HEK293 (cell line): ENCODE measurements at regions not wholly inside any gene's neighbourhood (a gene's known extent, or its start where the extent isn't known, plus 50 kb on each side); places are given as distances from the start of the nearest gene placed in this dataset.

Experiments used
- CTCF ChIA-PET: fragments of 350-600 bp; formaldehyde crosslinking; extraction: SDS; loops from one replicate; lab custom pipeline; 2021; ENCODE audit warnings: antibody characterized with exemption; lab: Yijun Ruan, JAX
- POLR2A ChIA-PET: fragments of 300-600 bp; formaldehyde crosslinking; extraction: SDS; loops from one replicate; lab custom pipeline; 2020; ENCODE audit warnings: antibody characterized with exemption, inconsistent platforms; lab: Yijun Ruan, JAX
- H3K27ac ChIP-seq: fragments of 200-500 bp; sonication (Bioruptor generic); 2 replicates; pipeline ENCODE4 v1.5.1; 2014; ENCODE audit warnings: low read depth, low read length, control low read depth, inconsistent platforms; ENCODE audit errors: extremely low read depth
- H3K36me3 ChIP-seq, 2 experiments: fragments of 200-500 bp in 1 of 2; sonication (Bioruptor generic) in 1 of 2; 1 replicate in 1 of 2; 2 replicates in 1 of 2; pipeline ENCODE4 v1.5.1; 2014 to 2017; ENCODE audit warnings: inconsistent platforms in 2 of 2, low read length in 2 of 2; ENCODE audit not compliant: control insufficient read depth in 2 of 2, insufficient read depth in 1 of 2
- H3K4me1 ChIP-seq: fragments of 200-500 bp; sonication (Bioruptor generic); 2 replicates; pipeline ENCODE4 v1.5.1; 2014; ENCODE audit warnings: mild to moderate bottlenecking, low read length, inconsistent platforms; ENCODE audit not compliant: control insufficient read depth, insufficient read depth
- H3K4me3 ChIP-seq: 2 replicates; pipeline ENCODE4 v1.5.1; 2011; ENCODE audit warnings: low read depth, mild to moderate bottlenecking, control low read depth, low read length, moderate library complexity
- H3K9me3 ChIP-seq: fragments of 200-500 bp; sonication (Bioruptor generic); 2 replicates; pipeline ENCODE4 v1.5.1; 2014; ENCODE audit warnings: low read depth, low read length, inconsistent platforms; ENCODE audit not compliant: control insufficient read depth, insufficient read depth
- GLI4 ChIP-seq: fragments of 450-650 bp; formaldehyde crosslinking; IDR thresholded peaks from 2 replicates; pipeline ENCODE4 v1.5.1; 2016; ENCODE audit warnings: missing biosample characterization, missing genetic modification characterization
- MZF1 ChIP-seq: fragments of 450-650 bp; formaldehyde crosslinking; IDR thresholded peaks from 2 replicates; pipeline ENCODE4 v1.5.1; 2017; ENCODE audit warnings: missing biosample characterization, missing genetic modification characterization, borderline replicate concordance
- OSR2 ChIP-seq: fragments of 450-650 bp; formaldehyde crosslinking; IDR thresholded peaks from 2 replicates; pipeline ENCODE4 v1.5.1; 2016; ENCODE audit warnings: missing biosample characterization, missing genetic modification characterization
- REPIN1 ChIP-seq: fragments of 450-650 bp; formaldehyde crosslinking; IDR thresholded peaks from 2 replicates; pipeline ENCODE4 v1.5.1; 2017; ENCODE audit warnings: missing biosample characterization, missing genetic modification characterization, low read depth
- REST ChIP-seq: fragments of 450-650 bp; formaldehyde crosslinking; IDR thresholded peaks from 2 replicates; pipeline ENCODE4 v1.5.1; 2016; ENCODE audit warnings: missing biosample characterization, missing genetic modification characterization
- SALL2 ChIP-seq: fragments of 450-650 bp; formaldehyde crosslinking; IDR thresholded peaks from 2 replicates; pipeline ENCODE4 v1.5.0; 2017; ENCODE audit warnings: missing biosample characterization, mild to moderate bottlenecking, missing genetic modification characterization, borderline replicate concordance
- SCRT1 ChIP-seq: fragments of 450-650 bp; formaldehyde crosslinking; IDR thresholded peaks from 2 replicates; pipeline ENCODE4 v1.5.1; 2016; ENCODE audit warnings: missing biosample characterization, missing genetic modification characterization, borderline replicate concordance
- SP3 ChIP-seq: fragments of 450-650 bp; formaldehyde crosslinking; IDR thresholded peaks from 2 replicates; pipeline ENCODE4 v1.5.1; 2016; ENCODE audit warnings: missing biosample characterization, missing genetic modification characterization
- TRIM28 ChIP-seq: IDR thresholded peaks from 2 replicates; pipeline ENCODE4 v1.6.1; 2011; ENCODE audit warnings: low read length, control low read depth, borderline replicate concordance
- ZBTB17 ChIP-seq: fragments of 450-650 bp; formaldehyde crosslinking; IDR thresholded peaks from 2 replicates; pipeline ENCODE4 v1.5.1; 2016; ENCODE audit warnings: missing biosample characterization, missing genetic modification characterization
- ZBTB20 ChIP-seq: fragments of 450-650 bp; formaldehyde crosslinking; IDR thresholded peaks from 2 replicates; pipeline ENCODE4 v1.5.1; 2016; ENCODE audit warnings: missing biosample characterization, missing genetic modification characterization
- ZBTB21 ChIP-seq: fragments of 450-650 bp; formaldehyde crosslinking; IDR thresholded peaks from 2 replicates; pipeline ENCODE4 v1.5.1; 2017; ENCODE audit warnings: missing biosample characterization, missing genetic modification characterization
- ZBTB6 ChIP-seq: fragments of 450-650 bp; formaldehyde crosslinking; IDR thresholded peaks from 2 replicates; pipeline ENCODE4 v1.5.1; 2017; ENCODE audit warnings: missing biosample characterization, missing genetic modification characterization
- ZBTB7A ChIP-seq: fragments of 450-650 bp; formaldehyde crosslinking; IDR thresholded peaks from 2 replicates; pipeline ENCODE4 v1.5.1; 2016; ENCODE audit warnings: low read depth, missing biosample characterization, missing genetic modification characterization
- ZEB2 ChIP-seq: fragments of 450-650 bp; formaldehyde crosslinking; IDR thresholded peaks from 2 replicates; pipeline ENCODE4 v1.5.1; 2016; ENCODE audit warnings: missing biosample characterization, missing genetic modification characterization
- ZNF19 ChIP-seq: fragments of 450-650 bp; formaldehyde crosslinking; IDR thresholded peaks from 2 replicates; pipeline ENCODE4; 2016; ENCODE audit warnings: missing biosample characterization, missing genetic modification characterization, low read depth
- ZNF223 ChIP-seq: fragments of 450-650 bp; formaldehyde crosslinking; IDR thresholded peaks from 2 replicates; pipeline ENCODE4 v1.5.1; 2016; ENCODE audit warnings: missing biosample characterization, missing genetic modification characterization
- ZNF274 ChIP-seq, 2 experiments: fragments of 200-500 bp in 1 of 2; fragments of 450-650 bp in 1 of 2; sonication (Bioruptor generic) in 1 of 2; formaldehyde crosslinking in 1 of 2; IDR thresholded peaks; 2 replicates each; pipeline versions ENCODE4 v1.5.1 to v1.6.1; 2014 to 2016; ENCODE audit warnings: borderline replicate concordance in 1 of 2, inconsistent platforms in 1 of 2, low read length in 1 of 2, missing biosample characterization in 1 of 2, missing genetic modification characterization in 1 of 2
- ZNF311 ChIP-seq: fragments of 450-650 bp; formaldehyde crosslinking; IDR thresholded peaks from 2 replicates; pipeline ENCODE4 v1.5.1; 2017; ENCODE audit warnings: missing biosample characterization, missing genetic modification characterization, borderline replicate concordance
- ZNF324 ChIP-seq: fragments of 450-650 bp; formaldehyde crosslinking; IDR thresholded peaks from 2 replicates; pipeline ENCODE4 v1.5.1; 2016; ENCODE audit warnings: missing biosample characterization, missing genetic modification characterization
- ZNF350 ChIP-seq: fragments of 450-650 bp; formaldehyde crosslinking; IDR thresholded peaks from 2 replicates; pipeline ENCODE4 v1.5.0; 2017; ENCODE audit warnings: missing biosample characterization, mild to moderate bottlenecking, missing genetic modification characterization
- ZNF398 ChIP-seq: fragments of 450-650 bp; formaldehyde crosslinking; IDR thresholded peaks from 2 replicates; pipeline ENCODE4 v1.5.1; 2017; ENCODE audit warnings: missing biosample characterization, missing genetic modification characterization
- ZNF433 ChIP-seq: fragments of 450-650 bp; formaldehyde crosslinking; IDR thresholded peaks from 2 replicates; pipeline ENCODE4 v1.5.1; 2016; ENCODE audit warnings: missing biosample characterization, missing genetic modification characterization, low read depth
- ZNF449 ChIP-seq: fragments of 450-650 bp; formaldehyde crosslinking; IDR thresholded peaks from 2 replicates; pipeline ENCODE4 v1.5.1; 2017; ENCODE audit warnings: missing biosample characterization, mild to moderate bottlenecking, missing genetic modification characterization, moderate library complexity
- ZNF549 ChIP-seq: fragments of 450-650 bp; IDR thresholded peaks from 2 replicates; pipeline ENCODE4 v1.5.1; 2018; ENCODE audit warnings: missing biosample characterization, missing genetic modification characterization, mild to moderate bottlenecking, inconsistent platforms, moderate library complexity
- ZNF561 ChIP-seq: fragments of 450-650 bp; IDR thresholded peaks from 2 replicates; pipeline ENCODE4 v1.5.1; 2018; ENCODE audit warnings: missing biosample characterization, missing genetic modification characterization, borderline replicate concordance
- ZNF624 ChIP-seq: fragments of 450-650 bp; formaldehyde crosslinking; IDR thresholded peaks from 2 replicates; pipeline ENCODE4 v1.5.1; 2017; ENCODE audit warnings: missing biosample characterization, missing genetic modification characterization
- ZNF701 ChIP-seq: fragments of 450-650 bp; formaldehyde crosslinking; IDR thresholded peaks from 2 replicates; pipeline ENCODE4 v1.5.1; 2016; ENCODE audit warnings: missing biosample characterization, missing genetic modification characterization
- ZNF837 ChIP-seq: fragments of 450-650 bp; formaldehyde crosslinking; IDR thresholded peaks from 2 replicates; pipeline ENCODE4 v1.5.1; 2016; ENCODE audit warnings: missing biosample characterization, missing genetic modification characterization
- ZNF843 ChIP-seq: fragments of 450-650 bp; formaldehyde crosslinking; IDR thresholded peaks from 2 replicates; pipeline ENCODE4 v1.5.1; 2016; ENCODE audit warnings: missing biosample characterization, missing genetic modification characterization
- ZSCAN23 ChIP-seq: fragments of 450-650 bp; formaldehyde crosslinking; IDR thresholded peaks from 2 replicates; pipeline ENCODE4 v1.5.1; 2016; ENCODE audit warnings: missing biosample characterization, missing genetic modification characterization

- Histone ChIP-seq H3K36me3 (no peaks in the 10 kb centered on the region), H3K27ac (no peak overlapping the region), H3K9me3 (no peaks in the 10 kb centered on the region), H3K4me1 (no peaks in the 10 kb centered on the region), H3K4me3 (no peak overlapping the region)
- ChIA-PET CTCF (no interaction called here), POLR2A (no interaction called here)
- no peak for TF ChIP-seq ZNF561 (tag by site-specific recombination)
- TF ChIP-seq ZBTB21: no peak
- TF ChIP-seq ZNF19 (tag by site-specific recombination): no peak
- TF ChIP-seq ZSCAN23 (tag by site-specific recombination): no peak
- no peak for TF ChIP-seq REPIN1 (tag by site-specific recombination)
- no peak for TF ChIP-seq SCRT1 (tag by site-specific recombination)
- TF ChIP-seq ZNF433 (tag by site-specific recombination): no peak
- no peak for TF ChIP-seq MZF1 (tag by site-specific recombination)
- TF ChIP-seq ZBTB20 (tag by site-specific recombination): no peak
- TF ChIP-seq TRIM28: no peak
- TF ChIP-seq GLI4 (tag by site-specific recombination): no peak
- no peak for TF ChIP-seq ZNF311 (tag by site-specific recombination)
- TF ChIP-seq ZNF449: no peak
- TF ChIP-seq ZNF274 (IDR thresholded peaks at IDR 0.05; ENCODE audit: low read length): no peak
- TF ChIP-seq ZNF274 (tag by site-specific recombination; IDR thresholded peaks at IDR 0.05; ENCODE audit: borderline replicate concordance): no peak
- TF ChIP-seq ZNF350 (tag by site-specific recombination): no peak
- no peak for TF ChIP-seq ZBTB6
These were observed 332.4 kb downstream of the MSX2 start for GRCh38 chr5:175056831-175057230.

- ChIA-PET CTCF (interaction anchor here (1.1 kb wide), 1 partner anchor 10 kb away, joined by 3 read pairs; no protein-coding TSS in a partner anchor), POLR2A (no interaction called here)
- Histone ChIP-seq H3K36me3 (no peaks in the 10 kb centered on the region), H3K9me3 (no peaks in the 10 kb centered on the region), H3K4me1 (no peaks in the 10 kb centered on the region), H3K27ac (no peak overlapping the region), H3K4me3 (no peak overlapping the region)
- TF ChIP-seq ZNF843 (no peak), ZNF324 (tag by site-specific recombination) (no peak), ZBTB17 (tag by site-specific recombination) (no peak), ZNF223 (no peak), ZEB2 (tag by site-specific recombination) (no peak), ZNF701 (tag by site-specific recombination) (no peak), ZNF398 (tag by site-specific recombination) (no peak), SP3 (tag by site-specific recombination) (no peak), REST (no peak), ZNF624 (no peak), ZNF837 (tag by site-specific recombination) (no peak), ZNF549 (tag by site-specific recombination) (no peak), SALL2 (tag by site-specific recombination) (no peak), OSR2 (no peak), ZBTB7A (tag by site-specific recombination) (no peak)
These were observed 329.9 kb downstream of the MSX2 start for GRCh38 chr5:175054243-175054642.
